GM12864 (cell line): ENCODE measurements at regions not wholly inside any gene's neighbourhood (a gene's known extent, or its start where the extent isn't known, plus 50 kb on each side); places are given as distances from the start of the nearest gene placed in this dataset.
"Not testable (repeated sequence)": the region's sequence is repeated elsewhere in the genome, so short reads cannot be mapped to it uniquely, and the experiment has no call there.

Experiments used
- DNase-seq: peaks from one replicate; pipeline ENCODE4 v3.0.0-alpha.2; 2011; ENCODE audit warnings: low read depth
- H3K4me3 ChIP-seq: 2 replicates; pipeline ENCODE4 v1.5.1; 2011; ENCODE audit warnings: mild to moderate bottlenecking, low read depth, low read length, control low read depth
- CTCF ChIP-seq: IDR thresholded peaks from 2 replicates; pipeline ENCODE4 v1.5.1; 2011; ENCODE audit warnings: low read depth, mild to moderate bottlenecking, moderate library complexity, low read length, control low read depth, inconsistent platforms; ENCODE audit errors: missing control alignments

- no peak overlapping the region for H3K4me3 ChIP-seq
- TF ChIP-seq CTCF = no peak
- DNase-seq = no peak
Measured at GRCh38 chr15:61376961-61377360, 147.9 kb upstream of the RORA start.

GRCh38 chr15:61376516-61376915, 147.4 kb upstream of the RORA start:
- DNase-seq = no peak
- no peak overlapping the region for H3K4me3 ChIP-seq
- no peak for TF ChIP-seq CTCF

GRCh38 chr15:61374848-61375247, 145.7 kb upstream of the RORA start:
- H3K4me3 ChIP-seq = no peak overlapping the region
- DNase-seq = no peak
- no peak for TF ChIP-seq CTCF

- peak; percentile 9 for TF ChIP-seq CTCF
- no peak overlapping the region for H3K4me3 ChIP-seq
- no peak for DNase-seq
Measured at GRCh38 chr15:61367953-61368352, 138.9 kb upstream of the RORA start.

GRCh38 chr15:61364871-61365270, 135.8 kb upstream of the RORA start:
- no peak for DNase-seq
- TF ChIP-seq CTCF = no peak
- H3K4me3 ChIP-seq = no peak overlapping the region

- not testable (repeated sequence) for DNase-seq, H3K4me3 ChIP-seq
Measured at GRCh38 chr15:61362912-61363311, 133.8 kb upstream of the RORA start.

- no peak overlapping the region for H3K4me3 ChIP-seq
- TF ChIP-seq CTCF = no peak
- DNase-seq = no peak
Measured at GRCh38 chr15:61344293-61344692, 115.2 kb upstream of the RORA start.

- H3K4me3 ChIP-seq = no peak overlapping the region
- TF ChIP-seq CTCF = no peak
- DNase-seq = no peak
Measured at GRCh38 chr15:61342390-61342789, 113.3 kb upstream of the RORA start.
